CD4-positive, alpha-beta T cell (primary cell): ENCODE measurements at regions not wholly inside any gene's neighbourhood (a gene's known extent, or its start where the extent isn't known, plus 50 kb on each side); places are given as distances from the start of the nearest gene placed in this dataset.

Experiments used
- ATAC-seq: fragments of 200-7000 bp; cut with Tn5 transposase; one replicate; pipeline ENCODE4 v1.10.0; 2022; ENCODE audit warnings: mild to moderate bottlenecking; ENCODE audit not compliant: poor library complexity
- CTCF ChIA-PET: fragments of 350-600 bp; sonication (Branson Sonifier 250); formaldehyde crosslinking; loops from one replicate; lab custom pipeline; 2021; ENCODE audit warnings: antibody characterized with exemption, inconsistent platforms; lab: Charles Lee
- POLR2A ChIA-PET: fragments of 350-600 bp; sonication (Branson Sonifier 250); formaldehyde crosslinking; loops from one replicate; lab custom pipeline; 2021; ENCODE audit warnings: antibody characterized with exemption, inconsistent platforms; lab: Charles Lee
- DNase-seq, 14 experiments: peaks; one replicate each; pipeline ENCODE4 v3.0.0-alpha.2; 2013 to 2020; ENCODE audit warnings: mixed read lengths in 2 of 14
- H3K27ac ChIP-seq, 2 donors: one replicate each; pipeline versions ENCODE4 v1.5.1 to v1.7.0; 2013; ENCODE audit warnings: low read length in 2 of 2, low read depth in 1 of 2, mild to moderate bottlenecking in 1 of 2
- H3K27me3 ChIP-seq, 2 experiments: 1 replicate in 1 of 2; 2 replicates in 1 of 2; pipeline versions ENCODE4 v1.6.1 to v1.7.0; 2013; ENCODE audit warnings: low read length in 2 of 2, control low read depth in 1 of 2, mild to moderate bottlenecking in 1 of 2, moderate library complexity in 1 of 2; ENCODE audit not compliant: insufficient read depth in 2 of 2, control insufficient read depth in 1 of 2
- H3K36me3 ChIP-seq: one replicate; pipeline ENCODE4 v1.6.1; 2013; ENCODE audit warnings: low read length, control low read depth; ENCODE audit not compliant: insufficient read depth
- H3K4me1 ChIP-seq: one replicate; pipeline ENCODE4 v1.6.1; 2013; ENCODE audit warnings: low read length, control low read depth; ENCODE audit not compliant: insufficient read depth
- H3K4me3 ChIP-seq: one replicate; pipeline ENCODE4 v1.5.1; 2013; ENCODE audit warnings: mild to moderate bottlenecking, low read length, moderate library complexity
- H3K9me3 ChIP-seq, 2 experiments: 1 replicate in 1 of 2; 2 replicates in 1 of 2; pipeline versions ENCODE4 v1.6.1 to v1.7.0; 2013; ENCODE audit warnings: low read length in 2 of 2, mild to moderate bottlenecking in 2 of 2, control low read depth in 1 of 2, moderate library complexity in 1 of 2; ENCODE audit not compliant: control insufficient read depth in 1 of 2, insufficient read depth in 1 of 2
- H3K27ac Mint-ChIP-seq: one replicate; pipeline ENCODE4 v1.8.0; 2020; ENCODE audit warnings: mixed read lengths
- H3K27me3 Mint-ChIP-seq: one replicate; pipeline ENCODE4 v1.8.0; 2021; ENCODE audit warnings: mixed read lengths
- H3K36me3 Mint-ChIP-seq: one replicate; pipeline ENCODE4 v1.8.0; 2021; ENCODE audit warnings: low read depth, mixed read lengths
- H3K4me1 Mint-ChIP-seq: one replicate; pipeline ENCODE4 v1.8.0; 2021; ENCODE audit warnings: low read depth, mixed read lengths
- H3K4me3 Mint-ChIP-seq: one replicate; pipeline ENCODE4 v1.8.0; 2020; ENCODE audit warnings: mild to moderate bottlenecking, mixed read lengths
- H3K9me3 Mint-ChIP-seq: one replicate; pipeline ENCODE4 v1.8.0; 2020; ENCODE audit warnings: mixed read lengths
- intact Hi-C, 2 experiments: fragments of 100-400 bp; cut with DNase I in 1 of 2; cut with micrococcal nuclease in 1 of 2; formaldehyde crosslinking; loops; one replicate each; pipeline versions ENCODE4 v1.15.1 to v1.9.0; 2023 to 2025; cut with DNase I, micrococcal nuclease
- TF ChIP-seq, protein P1 (sequence below): fragments of 200-600 bp; IDR thresholded peaks from one replicate; pipeline ENCODE4 v1.8.0; 2022; ENCODE audit warnings: antibody characterized with exemption, mild to moderate bottlenecking

DNA sequence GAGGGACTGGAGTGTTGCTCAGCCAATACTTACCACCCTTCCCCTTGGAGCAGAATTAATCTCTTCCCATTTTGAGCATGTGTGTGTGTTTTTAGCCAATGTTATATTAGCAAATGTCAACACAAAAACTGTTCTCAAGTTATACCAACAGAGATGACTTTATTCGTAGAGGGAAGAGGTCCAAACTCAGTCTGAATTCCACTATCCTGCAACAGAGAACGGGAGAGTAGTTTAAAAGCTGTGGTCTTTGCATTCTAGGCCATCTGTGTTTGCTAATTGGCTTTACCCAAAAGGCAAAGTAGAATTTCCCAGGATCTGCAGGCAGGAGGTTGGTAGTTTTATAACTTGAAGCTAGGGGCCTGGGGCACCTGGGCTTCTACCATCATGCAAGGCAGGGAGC is 847.9 kb upstream of the TMEM132C start:
- DNase-seq (no peak), ATAC-seq (no peak)
- peaks cover 4% of the 10 kb centered on the region for H3K9me3 Mint-ChIP-seq
- H3K27ac Mint-ChIP-seq, result no peak overlapping the region
- H3K9me3 ChIP-seq, result peaks cover 4 to 16% of the 10 kb centered on the region in 2 experiments
- H3K4me1 Mint-ChIP-seq, result no peaks in the 10 kb centered on the region
- no peak overlapping the region for H3K4me3 ChIP-seq
- TF ChIP-seq, protein P1, sequence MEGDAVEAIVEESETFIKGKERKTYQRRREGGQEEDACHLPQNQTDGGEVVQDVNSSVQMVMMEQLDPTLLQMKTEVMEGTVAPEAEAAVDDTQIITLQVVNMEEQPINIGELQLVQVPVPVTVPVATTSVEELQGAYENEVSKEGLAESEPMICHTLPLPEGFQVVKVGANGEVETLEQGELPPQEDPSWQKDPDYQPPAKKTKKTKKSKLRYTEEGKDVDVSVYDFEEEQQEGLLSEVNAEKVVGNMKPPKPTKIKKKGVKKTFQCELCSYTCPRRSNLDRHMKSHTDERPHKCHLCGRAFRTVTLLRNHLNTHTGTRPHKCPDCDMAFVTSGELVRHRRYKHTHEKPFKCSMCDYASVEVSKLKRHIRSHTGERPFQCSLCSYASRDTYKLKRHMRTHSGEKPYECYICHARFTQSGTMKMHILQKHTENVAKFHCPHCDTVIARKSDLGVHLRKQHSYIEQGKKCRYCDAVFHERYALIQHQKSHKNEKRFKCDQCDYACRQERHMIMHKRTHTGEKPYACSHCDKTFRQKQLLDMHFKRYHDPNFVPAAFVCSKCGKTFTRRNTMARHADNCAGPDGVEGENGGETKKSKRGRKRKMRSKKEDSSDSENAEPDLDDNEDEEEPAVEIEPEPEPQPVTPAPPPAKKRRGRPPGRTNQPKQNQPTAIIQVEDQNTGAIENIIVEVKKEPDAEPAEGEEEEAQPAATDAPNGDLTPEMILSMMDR, result no peak
- intact Hi-C loops, result no loop called here
- ChIA-PET CTCF (no interaction called here), POLR2A (no interaction called here)
- H3K27me3 Mint-ChIP-seq, result no peaks in the 10 kb centered on the region
- H3K36me3 Mint-ChIP-seq, result no peaks in the 10 kb centered on the region
- H3K36me3 ChIP-seq, result no peaks in the 10 kb centered on the region
- no peak overlapping the region for H3K4me3 Mint-ChIP-seq
- H3K27ac ChIP-seq, result no peak overlapping the region
- H3K4me1 ChIP-seq, result no peaks in the 10 kb centered on the region
- H3K27me3 ChIP-seq, result no peaks in the 10 kb centered on the region

DNA sequence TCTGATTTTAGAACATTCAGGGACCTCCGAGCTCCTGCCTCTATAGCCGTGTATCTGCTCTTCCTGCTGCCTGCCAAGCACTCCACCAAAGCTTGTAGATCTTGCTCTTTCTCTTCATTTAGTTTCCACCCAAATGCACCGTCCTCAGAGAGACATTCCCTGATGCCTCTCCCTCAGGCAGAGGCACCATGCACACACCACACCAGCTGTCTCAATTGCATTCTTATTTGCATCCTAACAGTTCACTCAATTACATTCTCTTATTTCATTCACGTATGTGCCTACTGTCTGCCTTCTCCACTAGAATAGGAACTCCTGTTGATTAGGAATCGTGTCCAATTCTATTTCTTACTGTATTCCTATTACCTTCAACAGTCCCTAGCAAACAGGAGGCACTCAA is 845.4 kb upstream of the TMEM132C start:
- peaks cover 6% of the 10 kb centered on the region for H3K9me3 Mint-ChIP-seq
- Histone ChIP-seq H3K27ac (no peak overlapping the region), H3K9me3 (peaks cover 4 to 19% of the 10 kb centered on the region in 2 experiments), H3K4me3 (no peak overlapping the region), H3K27me3 (no peaks in the 10 kb centered on the region), H3K4me1 (no peaks in the 10 kb centered on the region), H3K36me3 (no peaks in the 10 kb centered on the region)
- no peak for DNase-seq
- H3K4me1 Mint-ChIP-seq, result no peaks in the 10 kb centered on the region
- ChIA-PET CTCF (no interaction called here), POLR2A (no interaction called here)
- H3K27ac Mint-ChIP-seq, result no peak overlapping the region
- intact Hi-C loops, result no loop called here
- H3K27me3 Mint-ChIP-seq, result no peaks in the 10 kb centered on the region
- TF ChIP-seq, protein P1, result no peak
- no peaks in the 10 kb centered on the region for H3K36me3 Mint-ChIP-seq
- ATAC-seq, result no peak
- H3K4me3 Mint-ChIP-seq, result no peak overlapping the region

DNA sequence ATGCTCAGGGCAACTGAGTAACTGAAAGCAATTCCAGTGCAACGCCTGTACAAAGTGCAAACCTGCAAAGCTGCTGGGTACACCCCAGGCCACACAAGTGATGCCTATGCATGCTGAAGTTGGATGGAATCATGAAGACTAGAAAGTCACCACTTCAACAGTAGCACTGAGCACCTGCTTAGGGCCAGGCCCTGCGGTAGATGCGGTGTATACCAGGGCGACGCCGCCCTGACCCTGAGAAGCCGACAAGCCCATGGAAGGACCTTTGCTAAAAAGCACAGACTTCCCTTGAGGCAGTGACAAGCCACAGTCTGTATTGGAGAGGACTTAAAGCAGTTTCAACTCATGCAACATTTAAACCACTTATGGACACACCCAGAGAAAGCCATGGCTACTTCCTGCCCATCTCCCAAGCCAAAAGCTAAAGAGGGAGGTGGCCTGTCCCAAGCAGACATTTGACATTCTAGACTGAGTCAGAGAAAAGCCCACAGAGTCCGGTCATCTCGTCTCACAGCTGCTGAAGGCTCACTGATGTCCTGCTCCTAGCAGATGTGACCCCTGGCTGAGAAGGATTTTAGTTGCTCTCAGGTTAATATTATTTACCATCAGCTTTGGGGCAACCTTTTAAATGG is 843.9 kb upstream of the TMEM132C start:
- ATAC-seq, result no peak
- Mint-ChIP-seq H3K9me3 (peaks cover 6% of the 10 kb centered on the region), H3K36me3 (no peaks in the 10 kb centered on the region), H3K27me3 (no peaks in the 10 kb centered on the region), H3K4me1 (no peaks in the 10 kb centered on the region), H3K27ac (no peak overlapping the region), H3K4me3 (no peak overlapping the region)
- Histone ChIP-seq H3K27ac (no peak overlapping the region), H3K9me3 (peaks cover under 1 to 20% of the 10 kb centered on the region in 2 experiments), H3K4me3 (no peak overlapping the region), H3K4me1 (no peaks in the 10 kb centered on the region), H3K36me3 (no peaks in the 10 kb centered on the region), H3K27me3 (no peaks in the 10 kb centered on the region)
- DNase-seq, result no peak
- CTCF ChIA-PET, result no interaction called here
- TF ChIP-seq, protein P1, result no peak
- intact Hi-C loops, result no loop called here
- POLR2A ChIA-PET, result no interaction called here
